ENCODE measurements at regions not wholly inside any gene's neighbourhood (a gene's known extent, or its start where the extent isn't known, plus 50 kb on each side); places are given as distances from the start of the nearest gene placed in this dataset.

GRCh38 chr9:38342532-38342931, 50.0 kb upstream of the ALDH1B1 start:
- no peak for DNase-seq
- Mint-ChIP-seq H3K27me3 (ENCODE audit: low read depth) (peaks cover 2% of the 10 kb centered on the region), H3K9me3 (no peaks in the 10 kb centered on the region), H3K36me3 (ENCODE audit: low read depth) (no peaks in the 10 kb centered on the region), H3K4me1 (ENCODE audit: low read depth) (no peaks in the 10 kb centered on the region), H3K4me3 (no peak overlapping the region), H3K27ac (no peak overlapping the region)
- CTCF ChIA-PET, result no interaction called here
- intact Hi-C loops (cut with micrococcal nuclease), result no loop called here

- no peak overlapping the region for H3K4me3 Mint-ChIP-seq
- no peaks in the 10 kb centered on the region for H3K36me3 Mint-ChIP-seq (ENCODE audit: low read depth)
- H3K27me3 Mint-ChIP-seq (ENCODE audit: low read depth), result peaks cover 3% of the 10 kb centered on the region
- CTCF ChIA-PET, result no interaction called here
- H3K27ac Mint-ChIP-seq, result no peak overlapping the region
- no peak for DNase-seq
- H3K4me1 Mint-ChIP-seq (ENCODE audit: low read depth), result no peaks in the 10 kb centered on the region
- H3K9me3 Mint-ChIP-seq, result no peaks in the 10 kb centered on the region
- intact Hi-C loops (cut with micrococcal nuclease), result no loop called here
These were observed 50.4 kb upstream of the ALDH1B1 start for GRCh38 chr9:38342096-38342495.

GRCh38 chr9:38339496-38339895, 53.0 kb upstream of the ALDH1B1 start:
- intact Hi-C loops (cut with micrococcal nuclease), result no loop called here
- CTCF ChIA-PET, result no interaction called here
- H3K27ac Mint-ChIP-seq, result no peak overlapping the region

DNA sequence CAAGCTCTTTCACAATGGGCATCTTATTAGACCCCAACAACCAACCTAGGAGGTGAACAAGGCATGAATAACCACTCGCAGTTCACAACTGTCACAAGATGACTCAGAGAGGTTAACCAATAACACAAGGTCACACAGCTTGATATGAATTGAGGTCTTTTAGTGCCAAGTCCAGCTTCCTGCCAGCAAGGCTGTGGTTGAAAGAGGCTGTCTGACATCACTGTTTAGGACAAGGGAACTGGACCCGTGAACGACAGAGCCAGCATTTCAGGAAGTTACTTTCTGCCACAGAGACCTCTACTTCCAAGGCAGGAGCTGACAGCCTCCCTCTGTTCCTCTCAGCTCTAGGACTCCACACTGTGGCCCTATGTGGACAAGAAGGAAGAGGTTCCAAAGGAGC, 53.4 kb upstream of the ALDH1B1 start:
- intact Hi-C loops (cut with micrococcal nuclease), result no loop called here
- Mint-ChIP-seq H3K9me3 (no peaks in the 10 kb centered on the region), H3K27me3 (ENCODE audit: low read depth) (peaks cover 3% of the 10 kb centered on the region), H3K27ac (no peak overlapping the region), H3K4me3 (no peak overlapping the region), H3K4me1 (ENCODE audit: low read depth) (no peaks in the 10 kb centered on the region), H3K36me3 (ENCODE audit: low read depth) (no peaks in the 10 kb centered on the region)
- CTCF ChIA-PET, result no interaction called here
- no peak for DNase-seq

More at GRCh38 chr9:38339496-38339895, 53.0 kb upstream of the ALDH1B1 start:
- H3K9me3 Mint-ChIP-seq, result no peaks in the 10 kb centered on the region
- no peak for DNase-seq
- no peaks in the 10 kb centered on the region for H3K36me3 Mint-ChIP-seq (ENCODE audit: low read depth)
- H3K27me3 Mint-ChIP-seq (ENCODE audit: low read depth), result peaks cover 3% of the 10 kb centered on the region
- no peak overlapping the region for H3K4me3 Mint-ChIP-seq
- no peaks in the 10 kb centered on the region for H3K4me1 Mint-ChIP-seq (ENCODE audit: low read depth)

GRCh38 chr9:38338342-38339018, 54.0 kb upstream of the ALDH1B1 start:
- no peak for DNase-seq
- CTCF ChIA-PET, result interaction anchor here (1.1 kb wide), 1 partner anchor 12 kb away, joined by 3 read pairs; no protein-coding TSS in a partner anchor
- H3K27ac Mint-ChIP-seq, result no peak overlapping the region
- H3K9me3 Mint-ChIP-seq, result no peaks in the 10 kb centered on the region
- H3K4me1 Mint-ChIP-seq (ENCODE audit: low read depth), result no peaks in the 10 kb centered on the region
- peaks cover 3% of the 10 kb centered on the region for H3K27me3 Mint-ChIP-seq (ENCODE audit: low read depth)
- H3K4me3 Mint-ChIP-seq, result no peak overlapping the region
- intact Hi-C loops (cut with micrococcal nuclease), result no loop called here
- H3K36me3 Mint-ChIP-seq (ENCODE audit: low read depth), result no peaks in the 10 kb centered on the region

- Mint-ChIP-seq H3K4me1 (ENCODE audit: low read depth) (no peaks in the 10 kb centered on the region), H3K9me3 (no peaks in the 10 kb centered on the region), H3K4me3 (no peak overlapping the region), H3K27ac (no peak overlapping the region), H3K36me3 (ENCODE audit: low read depth) (no peaks in the 10 kb centered on the region), H3K27me3 (ENCODE audit: low read depth) (peaks cover 3% of the 10 kb centered on the region)
- CTCF ChIA-PET, result interaction anchor here (1.1 kb wide), 2 partner anchors 11 to 95 kb away, joined by 3 to 4 read pairs; no protein-coding TSS in a partner anchor
- no peak for DNase-seq
- intact Hi-C loops (cut with micrococcal nuclease), result no loop called here
These were observed 54.7 kb upstream of the ALDH1B1 start for GRCh38 chr9:38337706-38338264.

- Mint-ChIP-seq H3K36me3 (ENCODE audit: low read depth) (no peaks in the 10 kb centered on the region), H3K9me3 (no peaks in the 10 kb centered on the region), H3K27ac (no peak overlapping the region), H3K4me1 (ENCODE audit: low read depth) (no peaks in the 10 kb centered on the region), H3K4me3 (no peak overlapping the region), H3K27me3 (ENCODE audit: low read depth) (peaks cover 3% of the 10 kb centered on the region)
- CTCF ChIA-PET, result interaction anchor here (1.1 kb wide), 1 partner anchor 96 kb away, joined by 4 read pairs; no protein-coding TSS in a partner anchor
- intact Hi-C loops (cut with micrococcal nuclease), result no loop called here
- DNase-seq, result no peak
These were observed 55.3 kb upstream of the ALDH1B1 start for GRCh38 chr9:38337181-38337580.

DNA sequence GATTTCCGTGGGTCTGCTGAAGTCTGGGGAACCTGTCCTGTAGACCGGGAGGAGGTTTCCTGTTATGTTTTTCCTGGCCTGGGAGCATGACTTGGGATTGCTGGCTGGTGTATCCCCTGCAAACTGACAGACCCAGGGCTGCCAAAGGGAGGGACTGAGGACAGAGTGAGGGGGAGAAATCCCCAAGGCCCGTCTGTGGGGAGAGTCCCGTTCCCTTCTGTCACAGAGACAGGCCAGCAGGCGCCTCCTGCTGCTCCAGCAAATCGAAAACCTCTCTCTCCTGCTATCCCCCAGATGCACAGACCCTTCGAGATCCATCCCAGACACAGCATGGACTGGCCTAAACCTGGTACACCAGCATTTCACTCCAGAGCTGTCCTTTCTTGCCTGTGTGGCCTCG, 56.2 kb upstream of the ALDH1B1 start:
- DNase-seq, result no peak
- H3K9me3 Mint-ChIP-seq, result no peaks in the 10 kb centered on the region
- no peaks in the 10 kb centered on the region for H3K4me1 Mint-ChIP-seq (ENCODE audit: low read depth)
- CTCF ChIA-PET, result no interaction called here
- peaks cover 3% of the 10 kb centered on the region for H3K27me3 Mint-ChIP-seq (ENCODE audit: low read depth)
- no peak overlapping the region for H3K27ac Mint-ChIP-seq
- intact Hi-C loops (cut with micrococcal nuclease), result no loop called here
- H3K36me3 Mint-ChIP-seq (ENCODE audit: low read depth), result no peaks in the 10 kb centered on the region
- no peak overlapping the region for H3K4me3 Mint-ChIP-seq

DNA sequence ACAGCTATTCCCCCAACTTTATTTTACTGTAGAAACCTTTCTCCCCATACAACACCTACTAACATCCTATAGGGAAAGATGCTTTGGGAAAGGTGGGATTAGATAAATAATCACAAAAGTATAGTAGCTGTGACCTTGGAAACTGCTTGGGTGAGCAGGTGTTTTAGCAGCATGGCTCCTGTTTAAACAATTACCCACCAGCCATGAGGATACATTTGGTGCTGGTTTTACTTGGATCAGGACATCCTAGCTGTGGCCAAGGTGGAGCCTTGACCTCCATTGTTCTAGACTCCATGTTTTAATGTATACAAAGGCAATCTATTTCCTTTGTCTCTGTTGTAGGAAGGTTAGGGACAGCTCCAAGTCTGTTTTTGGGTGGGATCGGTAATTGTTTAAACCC, 56.8 kb upstream of the ALDH1B1 start:
- H3K9me3 Mint-ChIP-seq, result no peaks in the 10 kb centered on the region
- CTCF ChIA-PET, result no interaction called here
- H3K4me1 Mint-ChIP-seq (ENCODE audit: low read depth), result no peaks in the 10 kb centered on the region
- H3K4me3 Mint-ChIP-seq, result no peak overlapping the region
- intact Hi-C loops (cut with micrococcal nuclease), result no loop called here
- no peak overlapping the region for H3K27ac Mint-ChIP-seq
- H3K27me3 Mint-ChIP-seq (ENCODE audit: low read depth), result peaks cover 3% of the 10 kb centered on the region
- DNase-seq, result no peak
- no peaks in the 10 kb centered on the region for H3K36me3 Mint-ChIP-seq (ENCODE audit: low read depth)

DNA sequence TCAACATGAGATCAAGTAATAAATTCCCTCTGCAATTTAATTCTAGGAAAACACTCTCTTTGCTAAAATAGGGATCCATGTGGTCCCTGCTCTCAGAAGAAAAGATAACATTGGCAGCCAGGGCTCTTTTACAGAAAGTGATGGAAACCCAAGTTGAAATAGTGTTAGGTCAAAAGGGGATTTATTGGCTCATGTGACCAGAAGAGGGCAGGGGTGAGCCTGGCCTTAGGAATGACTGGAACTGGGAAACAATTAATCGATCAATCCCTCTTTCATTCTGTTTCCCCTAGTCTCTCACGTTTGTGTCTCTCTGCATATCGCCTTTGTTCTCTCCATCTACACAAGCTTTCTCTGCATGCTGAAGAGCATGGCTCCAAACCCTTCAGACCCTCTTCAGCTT, 58.3 kb upstream of the ALDH1B1 start:
- DNase-seq, result no peak
- no peaks in the 10 kb centered on the region for H3K4me1 Mint-ChIP-seq (ENCODE audit: low read depth)
- peaks cover 3% of the 10 kb centered on the region for H3K27me3 Mint-ChIP-seq (ENCODE audit: low read depth)
- CTCF ChIA-PET, result interaction anchor here (1.1 to 1.8 kb wide), 2 partner anchors 27 to 39 kb away, joined by 3 to 4 read pairs; no protein-coding TSS in a partner anchor
- no peaks in the 10 kb centered on the region for H3K9me3 Mint-ChIP-seq
- intact Hi-C loops (cut with micrococcal nuclease), result no loop called here
- no peak overlapping the region for H3K27ac Mint-ChIP-seq
- H3K36me3 Mint-ChIP-seq (ENCODE audit: low read depth), result no peaks in the 10 kb centered on the region
- no peak overlapping the region for H3K4me3 Mint-ChIP-seq

DNA sequence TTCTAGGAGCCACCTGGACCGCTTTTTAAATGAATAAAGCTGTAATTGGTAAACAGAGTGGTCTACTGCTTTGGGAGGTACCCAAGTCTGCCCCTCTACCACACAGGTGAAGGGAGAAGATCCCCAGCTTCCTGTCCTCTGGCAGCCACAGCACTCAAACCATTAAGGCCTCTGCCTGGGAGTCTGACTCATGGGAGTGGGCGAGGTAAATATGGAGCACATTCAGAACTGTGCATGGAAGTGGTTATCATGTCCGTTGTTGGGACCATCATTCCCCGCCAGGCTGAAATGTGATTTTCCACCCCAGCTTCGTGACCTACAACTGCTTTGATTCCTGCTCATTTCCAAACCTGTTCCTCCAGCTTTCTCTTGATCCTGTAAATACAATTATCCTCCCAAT, 59.5 kb upstream of the ALDH1B1 start:
- no peak overlapping the region for H3K27ac Mint-ChIP-seq
- no peak overlapping the region for H3K4me3 Mint-ChIP-seq
- CTCF ChIA-PET, result interaction anchor here (0.6 to 1.8 kb wide), 2 partner anchors 28 to 339 kb away, joined by 3 to 4 read pairs; no protein-coding TSS in a partner anchor
- DNase-seq, result no peak
- no peaks in the 10 kb centered on the region for H3K36me3 Mint-ChIP-seq (ENCODE audit: low read depth)
- no peaks in the 10 kb centered on the region for H3K4me1 Mint-ChIP-seq (ENCODE audit: low read depth)
- intact Hi-C loops (cut with micrococcal nuclease), result no loop called here
- no peaks in the 10 kb centered on the region for H3K9me3 Mint-ChIP-seq
- peaks cover 3% of the 10 kb centered on the region for H3K27me3 Mint-ChIP-seq (ENCODE audit: low read depth)

DNA sequence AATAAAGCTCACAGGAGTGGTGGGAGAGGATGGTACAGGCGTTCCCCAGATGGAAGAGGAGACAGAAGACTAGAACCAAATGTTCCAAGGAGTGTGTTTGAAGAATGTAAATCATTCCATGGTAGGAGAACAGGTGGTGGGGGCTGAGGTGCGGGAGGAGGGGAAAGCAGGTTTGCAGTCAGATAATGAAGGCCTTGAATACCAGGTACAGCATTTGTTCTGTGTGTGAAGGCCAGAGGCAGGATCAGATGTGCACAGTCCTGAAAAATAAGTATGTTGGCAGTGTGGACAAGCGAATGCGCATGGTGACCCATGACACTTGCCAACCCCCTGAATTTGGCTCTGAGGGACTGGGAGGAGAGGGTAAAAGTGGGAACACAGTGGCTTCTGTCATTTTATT, 59.9 kb upstream of the ALDH1B1 start:
- no peak for DNase-seq
- CTCF ChIA-PET, result interaction anchor here (0.6 kb wide), 1 partner anchor 340 kb away, joined by 3 read pairs; no protein-coding TSS in a partner anchor
- intact Hi-C loops (cut with micrococcal nuclease), result no loop called here
- Mint-ChIP-seq H3K9me3 (no peaks in the 10 kb centered on the region), H3K27ac (no peak overlapping the region), H3K4me3 (no peak overlapping the region), H3K36me3 (ENCODE audit: low read depth) (no peaks in the 10 kb centered on the region), H3K4me1 (ENCODE audit: low read depth) (no peaks in the 10 kb centered on the region), H3K27me3 (ENCODE audit: low read depth) (peaks cover 2% of the 10 kb centered on the region)

DNA sequence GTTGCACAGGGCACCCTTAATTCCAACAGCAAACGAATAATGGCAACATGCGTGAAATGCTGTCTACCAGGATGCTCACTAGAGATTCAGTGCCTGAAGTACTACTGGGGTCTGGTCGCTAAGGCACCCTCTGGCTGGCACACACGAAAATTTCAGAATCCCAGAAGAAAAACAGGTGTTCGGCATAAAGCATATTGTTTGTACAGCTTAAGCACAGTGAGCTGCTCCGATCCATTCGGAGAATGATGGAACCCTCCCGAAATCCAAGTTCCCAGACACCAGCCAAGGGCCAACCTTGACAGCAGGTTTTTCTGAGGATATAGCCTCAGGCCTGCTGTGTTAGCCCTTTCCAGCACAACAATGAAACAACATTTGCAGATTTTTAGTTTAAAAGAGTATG, 61.4 kb upstream of the ALDH1B1 start:
- CTCF ChIA-PET, result no interaction called here
- Mint-ChIP-seq H3K4me1 (ENCODE audit: low read depth) (no peaks in the 10 kb centered on the region), H3K9me3 (no peaks in the 10 kb centered on the region), H3K27me3 (ENCODE audit: low read depth) (no peaks in the 10 kb centered on the region), H3K4me3 (no peak overlapping the region), H3K36me3 (ENCODE audit: low read depth) (no peaks in the 10 kb centered on the region), H3K27ac (no peak overlapping the region)
- intact Hi-C loops (cut with micrococcal nuclease), result no loop called here
- no peak for DNase-seq
